Lung (tissue), 11 donors: ENCODE measurements at regions not wholly inside any gene's neighbourhood (a gene's known extent, or its start where the extent isn't known, plus 50 kb on each side); places are given as distances from the start of the nearest gene placed in this dataset.

Experiments used
- ATAC-seq: fragments of 200-7000 bp; cut with Tn5 transposase; one replicate; pipeline ENCODE4 v1.9.1; 2020; ENCODE audit warnings: moderate number of reproducible peaks; ENCODE audit not compliant: insufficient read depth, low FRiP score
- DNase-seq, 3 donors: peaks; one replicate each; pipeline ENCODE4 v3.0.0-alpha.2; 2013 to 2017
- H3K27ac ChIP-seq, 2 donors: one replicate each; pipeline ENCODE4 v1.5.1; 2013; ENCODE audit warnings: mild to moderate bottlenecking in 2 of 2, moderate library complexity in 2 of 2, control low read depth in 1 of 2, inconsistent platforms in 1 of 2, low read depth in 1 of 2, low read length in 1 of 2
- H3K27me3 ChIP-seq, 3 donors: one replicate each; pipeline ENCODE4 v1.5.1; 2013; ENCODE audit warnings: low read length in 2 of 3; ENCODE audit not compliant: control insufficient read depth in 3 of 3, insufficient read depth in 3 of 3
- H3K36me3 ChIP-seq, 4 donors: one replicate each; pipeline ENCODE4 v1.5.1; 2013; ENCODE audit warnings: low read length in 4 of 4, mild to moderate bottlenecking in 1 of 4, moderate library complexity in 1 of 4; ENCODE audit not compliant: control insufficient read depth in 4 of 4, insufficient read depth in 4 of 4
- H3K4me1 ChIP-seq, 5 donors: one replicate each; pipeline ENCODE4 v1.5.1; 2013; ENCODE audit warnings: low read length in 5 of 5, mild to moderate bottlenecking in 2 of 5, moderate library complexity in 1 of 5; ENCODE audit not compliant: control insufficient read depth in 5 of 5, insufficient read depth in 5 of 5
- H3K4me3 ChIP-seq: one replicate; pipeline ENCODE4 v1.5.1; 2013; ENCODE audit warnings: mild to moderate bottlenecking, control low read depth, moderate library complexity
- H3K9ac ChIP-seq, 2 donors: one replicate each; pipeline ENCODE4 v1.5.1; 2013; ENCODE audit warnings: low read length in 2 of 2, control low read depth in 1 of 2; ENCODE audit not compliant: insufficient read depth in 1 of 2
- H3K9me3 ChIP-seq, 4 donors: one replicate each; pipeline ENCODE4 v1.5.1; 2013; ENCODE audit warnings: low read length in 3 of 4, mild to moderate bottlenecking in 1 of 4, moderate library complexity in 1 of 4; ENCODE audit not compliant: control insufficient read depth in 4 of 4, insufficient read depth in 3 of 4
- CTCF ChIP-seq: IDR thresholded peaks from 2 replicates; pipeline ENCODE4 v1.5.1; 2012; ENCODE audit warnings: mild to moderate bottlenecking; ENCODE audit errors: control extremely low read depth, extremely low read depth
- WGBS, 2 donors: extraction: QIAGEN DNeasy Blood & Tissue Kit; methylation state at CpG; one replicate each; pipeline ENCODE4 v1.1.7; 2013; 5-methylcytosine and 5-hydroxymethylcytosine counted together
- donor health status: control.
- donor health status: control.
- donor health status: Bipolar disorder and iron deficiency.
- donor health status: healthy.
- donor health status: DM: yes; HTN: yes; CAD: no.

- H3K4me1 ChIP-seq, result peaks cover 0 to 2% (median 0%) of the 10 kb centered on the region in 5 donors
- WGBS, 2 donors, result 56% methylated on average over 3 of the region's 3 CpGs; no CpG with 5 or more reads in 1 of the 2 donors
- no peaks in the 10 kb centered on the region for H3K36me3 ChIP-seq
- DNase-seq (no peak), ATAC-seq (no peak)
- no peak for TF ChIP-seq CTCF
- no peak overlapping the region for H3K27ac ChIP-seq
- peaks cover 0 to 3% (median 0%) of the 10 kb centered on the region in 4 donors for H3K9me3 ChIP-seq
- H3K9ac ChIP-seq, result no peak overlapping the region
- no peak overlapping the region for H3K4me3 ChIP-seq
- H3K27me3 ChIP-seq, result no peaks in the 10 kb centered on the region
Measured at GRCh38 chr5:156051972-156052371, 275.0 kb upstream of the SGCD start.

DNA sequence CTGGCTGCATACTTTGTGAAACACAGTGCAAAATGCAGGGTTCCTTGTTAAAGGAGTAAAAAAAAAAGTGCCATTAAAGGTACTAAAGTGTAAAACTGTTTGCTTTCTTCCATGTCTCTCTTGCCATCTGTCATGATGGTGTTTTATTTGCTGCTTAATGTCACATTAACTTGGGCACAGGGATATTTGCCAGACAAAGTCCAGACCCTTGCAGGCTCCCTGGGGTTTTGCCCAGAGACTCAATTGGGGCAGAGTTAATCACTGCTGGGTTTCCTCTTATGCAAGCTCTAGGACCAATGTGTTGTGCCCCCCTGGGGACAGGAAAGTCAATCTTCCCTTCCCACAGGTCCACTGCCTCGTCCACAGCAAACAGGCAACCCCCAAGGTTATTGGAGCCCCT lies 274.3 kb upstream of the SGCD start:
- H3K4me1 ChIP-seq, result peaks cover 0 to 2% (median 0%) of the 10 kb centered on the region in 5 donors
- DNase-seq (no peak), ATAC-seq (no peak)
- no peak for TF ChIP-seq CTCF
- H3K9me3 ChIP-seq, result no peaks in the 10 kb centered on the region
- no peaks in the 10 kb centered on the region for H3K27me3 ChIP-seq
- H3K4me3 ChIP-seq, result no peak overlapping the region
- no peak overlapping the region for H3K27ac ChIP-seq
- no peaks in the 10 kb centered on the region for H3K36me3 ChIP-seq
- 39% methylated on average over 1 of the region's 1 CpG; no CpG with 5 or more reads in 1 of the 2 donors for WGBS, 2 donors
- H3K9ac ChIP-seq, result no peak overlapping the region

DNA sequence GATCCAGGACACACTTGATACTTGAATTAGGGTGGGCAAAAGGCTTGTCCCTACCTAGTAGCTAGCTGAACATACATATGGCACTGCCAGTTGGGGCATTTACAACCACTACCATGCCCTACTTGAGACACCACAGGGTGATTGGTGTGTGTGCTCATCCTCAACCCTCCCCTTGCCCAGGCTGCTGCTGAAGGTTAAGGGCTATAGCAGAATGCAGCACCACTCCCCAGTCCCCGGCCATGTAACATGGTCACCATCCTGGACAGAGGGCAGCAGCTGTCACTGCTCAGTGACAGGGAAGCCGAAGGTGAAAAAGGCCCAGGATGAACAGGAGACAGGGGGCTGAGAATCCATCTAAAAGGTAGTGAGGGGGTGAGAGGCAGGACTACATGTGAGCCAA lies 273.9 kb upstream of the SGCD start:
- DNase-seq (no peak), ATAC-seq (no peak)
- peaks cover 0 to 2% (median 0%) of the 10 kb centered on the region in 5 donors for H3K4me1 ChIP-seq
- no peaks in the 10 kb centered on the region for H3K36me3 ChIP-seq
- TF ChIP-seq CTCF, result no peak
- H3K9ac ChIP-seq, result no peak overlapping the region
- H3K27ac ChIP-seq, result no peak overlapping the region
- WGBS, 2 donors, result 92% methylated on average over 2 of the region's 2 CpGs; no CpG with 5 or more reads in 1 of the 2 donors
- H3K4me3 ChIP-seq, result no peak overlapping the region
- H3K27me3 ChIP-seq, result no peaks in the 10 kb centered on the region
- no peaks in the 10 kb centered on the region for H3K9me3 ChIP-seq

- ATAC-seq (no peak), DNase-seq (no peak)
- Histone ChIP-seq H3K9ac (no peak overlapping the region), H3K4me1 (no peaks in the 10 kb centered on the region), H3K27ac (no peak overlapping the region), H3K9me3 (peaks cover 0 to 6% (median 3%) of the 10 kb centered on the region in 4 donors), H3K4me3 (no peak overlapping the region), H3K27me3 (no peaks in the 10 kb centered on the region), H3K36me3 (no peaks in the 10 kb centered on the region)
- TF ChIP-seq CTCF, result no peak
- WGBS, 2 donors, result 76 to 83% methylated on average over 4 of the region's 4 CpGs
Measured at GRCh38 chr5:156076912-156077311, 250.1 kb upstream of the SGCD start.
